Body of pancreas (tissue), 4 donors: ENCODE measurements at regions not wholly inside any gene's neighbourhood (a gene's known extent, or its start where the extent isn't known, plus 50 kb on each side); places are given as distances from the start of the nearest gene placed in this dataset.
A peak's percentile ranks its signal among the peaks of the same experiment; 100 is the strongest.

Experiments used
- ATAC-seq: fragments of 150-250 bp; one replicate; pipeline ENCODE4 v1.9.1; 2016
- DNase-seq, 4 donors: peaks; one replicate each; pipeline ENCODE4 v3.0.0-alpha.2; 2019
- H3K27ac ChIP-seq, 4 donors: fragments of 200-600 bp; sonication (generic); 1 replicate in 3 of 4; 2 replicates in 1 of 4; pipeline versions ENCODE4 v1.5.1 to v1.6.1; 2016 to 2019; ENCODE audit warnings: mild to moderate bottlenecking in 1 of 4, mixed read lengths in 1 of 4, moderate library complexity in 1 of 4
- H3K27me3 ChIP-seq, 2 donors: fragments of 200-600 bp; sonication (generic); one replicate each; pipeline ENCODE4 v1.6.0; 2016; ENCODE audit warnings: mild to moderate bottlenecking in 1 of 2
- H3K36me3 ChIP-seq, 2 donors: fragments of 200-600 bp; sonication (generic); replicated peaks in 1 of 2; 2 replicates each; pipeline ENCODE4 v1.5.1; 2016; ENCODE audit warnings: low read depth in 2 of 2; ENCODE audit not compliant: insufficient read depth in 1 of 2
- H3K4me1 ChIP-seq: fragments of 200-600 bp; sonication (generic); one replicate; pipeline ENCODE4 v1.6.0; 2016
- H3K4me3 ChIP-seq, 2 donors: fragments of 200-600 bp; sonication (generic); 1 replicate in 1 of 2; 2 replicates in 1 of 2; pipeline ENCODE4 v1.5.1; 2016 to 2019
- H3K9me3 ChIP-seq, 3 donors: fragments of 200-600 bp; sonication (generic); 1 replicate in 2 of 3; 2 replicates in 1 of 3; pipeline ENCODE4 v1.5.1; 2016
- CTCF ChIP-seq, 7 experiments: fragments of 450-650 bp in 4 of 7; fragments of 200-600 bp in 3 of 7; sonication (generic) in 3 of 7; IDR thresholded peaks; one replicate each; pipeline ENCODE4 v1.5.1; 2016 to 2019; ENCODE audit warnings: antibody characterized with exemption in 7 of 7
- POLR2A ChIP-seq, 3 donors: fragments of 450-650 bp; IDR thresholded peaks; one replicate each; pipeline ENCODE4 v1.6.1; 2016; ENCODE audit warnings: antibody characterized with exemption in 3 of 3, mild to moderate bottlenecking in 2 of 3
- WGBS, 2 donors: methylation state at CpG; one replicate each; pipeline ENCODE4 v1.1.5; 2017; 5-methylcytosine and 5-hydroxymethylcytosine counted together
- intact Hi-C: fragments of 100-400 bp; cut with DNase I; formaldehyde crosslinking; loops from one replicate; pipeline ENCODE4 v1.15.1; 2023

- no peaks in the 10 kb centered on the region for H3K4me1 ChIP-seq
- H3K27me3 ChIP-seq = no peaks in the 10 kb centered on the region
- intact Hi-C loops = no loop called here
- no peak for ATAC-seq
- H3K4me3 ChIP-seq = no peak overlapping the region
- WGBS, 2 donors = 73% methylated on average over 4 of the region's 4 CpGs
- TF ChIP-seq POLR2A (IDR thresholded peaks at IDR 0.05) (no peak), CTCF (IDR thresholded peaks at IDR 0.05) (no peak)
- no peak for DNase-seq
- no peak overlapping the region for H3K27ac ChIP-seq
- H3K9me3 ChIP-seq = no peaks in the 10 kb centered on the region
- no peaks in the 10 kb centered on the region for H3K36me3 ChIP-seq
Observed at GRCh38 chr2:226387499-226387942, 412.1 kb downstream of the IRS1 start.

- ATAC-seq = no peak
Observed at GRCh38 chr2:226383461-226383860, 416.2 kb downstream of the IRS1 start.

GRCh38 chr2:226380679-226381078, 418.9 kb downstream of the IRS1 start:
- no peak for TF ChIP-seq CTCF (IDR thresholded peaks at IDR 0.05)
- no peak for TF ChIP-seq POLR2A (IDR thresholded peaks at IDR 0.05)
- WGBS, 2 donors = 79 to 82% methylated on average over 6 of the region's 6 CpGs
- peaks cover 5% of the 10 kb centered on the region for H3K4me1 ChIP-seq
- H3K9me3 ChIP-seq = no peaks in the 10 kb centered on the region
- no peak for DNase-seq
- H3K36me3 ChIP-seq = no peaks in the 10 kb centered on the region
- H3K27ac ChIP-seq = no peak overlapping the region
- intact Hi-C loops = no loop called here
- no peak overlapping the region for H3K4me3 ChIP-seq
- no peak for ATAC-seq
- no peaks in the 10 kb centered on the region for H3K27me3 ChIP-seq

More at GRCh38 chr2:226383461-226383860, 416.2 kb downstream of the IRS1 start:
- no peak overlapping the region for H3K4me3 ChIP-seq
- intact Hi-C loops = no loop called here
- H3K27ac ChIP-seq = no peak overlapping the region
- peaks cover 5% of the 10 kb centered on the region for H3K4me1 ChIP-seq
- no peaks in the 10 kb centered on the region for H3K27me3 ChIP-seq
- H3K9me3 ChIP-seq = no peaks in the 10 kb centered on the region
- DNase-seq = no peak
- H3K36me3 ChIP-seq = no peaks in the 10 kb centered on the region
- TF ChIP-seq CTCF (IDR thresholded peaks at IDR 0.05) = no peak
- TF ChIP-seq POLR2A (IDR thresholded peaks at IDR 0.05) = no peak

- Histone ChIP-seq H3K36me3 (no peaks in the 10 kb centered on the region), H3K4me1 (peaks cover 5% of the 10 kb centered on the region), H3K4me3 (no peak overlapping the region), H3K27me3 (no peaks in the 10 kb centered on the region), H3K9me3 (no peaks in the 10 kb centered on the region), H3K27ac (no peak overlapping the region)
- ATAC-seq (no peak), DNase-seq (peak in 2 of 4 donors; percentile 13 to 21)
- TF ChIP-seq POLR2A (IDR thresholded peaks at IDR 0.05) = no peak
- TF ChIP-seq CTCF (IDR thresholded peaks at IDR 0.05) = no peak
- 36 to 63% methylated on average over 2 of the region's 2 CpGs for whole genome bisulfite sequencing, 2 donors
- intact Hi-C loops = no loop called here
Observed at GRCh38 chr2:226378753-226379705, 420.6 kb downstream of the IRS1 start.
